ENCODE measurements at regions not wholly inside any gene's neighbourhood (a gene's known extent, or its start where the extent isn't known, plus 50 kb on each side); places are given as distances from the start of the nearest gene placed in this dataset.

GRCh38 chr1:96002969-96003964, 718.3 kb upstream of the PTBP2 start:
- WGBS, 10 experiments, result 43 to 82% (median 67%) methylated on average over 3 to 9 of the region's 9 CpGs
- Histone ChIP-seq H3K4me3 (no peak overlapping the region), H3K4me1 (replicated peaks in 1 of 2) (no peaks in the 10 kb centered on the region), H3K27ac (no peak overlapping the region)
- in situ Hi-C loops (cut with MboI; ENCODE audit: low pct_unique_long_range_greater_than_20kb in 2 of 9, low sequenced_read_pairs in 9 of 9, unreplicated experiment in 9 of 9), result no loop called here
- ATAC-seq (replicated peaks in 6 of 8), result no peak

GRCh38 chr1:96009831-96010434, 711.7 kb upstream of the PTBP2 start:
- in situ Hi-C loops (cut with MboI; ENCODE audit: low pct_unique_long_range_greater_than_20kb in 2 of 9, low sequenced_read_pairs in 9 of 9, unreplicated experiment in 9 of 9), result no loop called here
- peak in 5 of 8 experiments; percentile 38 to 68 (median 52) for ATAC-seq (replicated peaks in 6 of 8)
- no peaks in the 10 kb centered on the region for H3K4me1 ChIP-seq (replicated peaks in 1 of 2)
- 12 to 90% (median 66%) methylated on average over 3 of the region's 3 CpGs; no CpG with 5 or more reads in 1 of the 10 experiments for WGBS, 10 experiments
- H3K4me3 ChIP-seq, result no peak overlapping the region
- H3K27ac ChIP-seq, result no peak overlapping the region

GRCh38 chr1:96011606-96012005, 710.0 kb upstream of the PTBP2 start:
- H3K4me3 ChIP-seq, result no peak overlapping the region
- no peak overlapping the region for H3K27ac ChIP-seq
- WGBS, 10 experiments, result 28 to 100% (median 79%) methylated on average over 1 to 4 of the region's 4 CpGs
- H3K4me1 ChIP-seq (replicated peaks in 1 of 2), result no peaks in the 10 kb centered on the region
- in situ Hi-C loops (cut with MboI; ENCODE audit: low pct_unique_long_range_greater_than_20kb in 2 of 9, low sequenced_read_pairs in 9 of 9, unreplicated experiment in 9 of 9), result no loop called here
- ATAC-seq (replicated peaks in 6 of 8), result no peak

- H3K27ac ChIP-seq, result no peak overlapping the region
- peaks cover 0 to 7% of the 10 kb centered on the region in 2 donors for H3K4me1 ChIP-seq (replicated peaks in 1 of 2)
- in situ Hi-C loops (cut with MboI; ENCODE audit: low pct_unique_long_range_greater_than_20kb in 2 of 9, low sequenced_read_pairs in 9 of 9, unreplicated experiment in 9 of 9), result no loop called here
- ATAC-seq (replicated peaks in 6 of 8), result peak in 1 of 8 experiments; percentile 74
- no peak overlapping the region for H3K4me3 ChIP-seq
- 14 to 100% (median 84%) methylated on average over 2 to 3 of the region's 3 CpGs for WGBS, 10 experiments
Observed at GRCh38 chr1:96016219-96016618, 705.4 kb upstream of the PTBP2 start.

GRCh38 chr1:96020378-96020777, 701.2 kb upstream of the PTBP2 start:
- H3K27ac ChIP-seq, result no peak overlapping the region
- in situ Hi-C loops (cut with MboI; ENCODE audit: low pct_unique_long_range_greater_than_20kb in 2 of 9, low sequenced_read_pairs in 9 of 9, unreplicated experiment in 9 of 9), result no loop called here
- H3K4me1 ChIP-seq (replicated peaks in 1 of 2), result peaks cover 0 to 10% of the 10 kb centered on the region in 2 donors
- peak in 5 of 8 experiments; percentile 52 to 85 (median 75) for ATAC-seq (replicated peaks in 6 of 8)
- H3K4me3 ChIP-seq, result no peak overlapping the region

- Histone ChIP-seq H3K4me1 (replicated peaks in 1 of 2) (peaks cover 0 to 10% of the 10 kb centered on the region in 2 donors), H3K27ac (no peak overlapping the region), H3K4me3 (no peak overlapping the region)
- in situ Hi-C loops (cut with MboI; ENCODE audit: low pct_unique_long_range_greater_than_20kb in 2 of 9, low sequenced_read_pairs in 9 of 9, unreplicated experiment in 9 of 9), result no loop called here
- ATAC-seq (replicated peaks in 6 of 8), result peak in 5 of 8 experiments; percentile 42 to 67 (median 56)
- 20 to 92% (median 67%) methylated on average over 1 of the region's 1 CpG; no CpG with 5 or more reads in 2 of the 10 experiments for WGBS, 10 experiments
Observed at GRCh38 chr1:96025062-96025461, 696.5 kb upstream of the PTBP2 start.

- no peak for ATAC-seq (replicated peaks in 6 of 8)
- 63 to 100% (median 87%) methylated on average over 1 to 7 of the region's 7 CpGs; no CpG with 5 or more reads in 3 of the 10 experiments for WGBS, 10 experiments
- Histone ChIP-seq H3K4me3 (no peak overlapping the region), H3K4me1 (replicated peaks in 1 of 2) (peaks cover 0 to 3% of the 10 kb centered on the region in 2 donors), H3K27ac (no peak overlapping the region)
- in situ Hi-C loops (cut with MboI; ENCODE audit: low pct_unique_long_range_greater_than_20kb in 2 of 9, low sequenced_read_pairs in 9 of 9, unreplicated experiment in 9 of 9), result no loop called here
Observed at GRCh38 chr1:96028071-96028470, 693.5 kb upstream of the PTBP2 start.

- Histone ChIP-seq H3K4me1 (replicated peaks in 1 of 2) (no peaks in the 10 kb centered on the region), H3K27ac (no peak overlapping the region), H3K4me3 (no peak overlapping the region)
- 0 to 100% (median 89%) methylated on average over 1 of the region's 1 CpG; no CpG with 5 or more reads in 1 of the 10 experiments for WGBS, 10 experiments
- in situ Hi-C loops (cut with MboI; ENCODE audit: low pct_unique_long_range_greater_than_20kb in 2 of 9, low sequenced_read_pairs in 9 of 9, unreplicated experiment in 9 of 9), result no loop called here
- ATAC-seq (replicated peaks in 6 of 8), result no peak
Observed at GRCh38 chr1:96030312-96030711, 691.3 kb upstream of the PTBP2 start.

- no peak overlapping the region for H3K4me3 ChIP-seq
- in situ Hi-C loops (cut with MboI; ENCODE audit: low pct_unique_long_range_greater_than_20kb in 2 of 9, low sequenced_read_pairs in 9 of 9, unreplicated experiment in 9 of 9), result no loop called here
- no peak overlapping the region for H3K27ac ChIP-seq
- ATAC-seq (replicated peaks in 6 of 8), result no peak
- WGBS, 10 experiments, result 0 to 83% (median 65%) methylated on average over 2 of the region's 2 CpGs; no CpG with 5 or more reads in 1 of the 10 experiments
- H3K4me1 ChIP-seq (replicated peaks in 1 of 2), result no peaks in the 10 kb centered on the region
Observed at GRCh38 chr1:96034006-96034405, 687.6 kb upstream of the PTBP2 start.

GRCh38 chr1:96036763-96037162, 684.8 kb upstream of the PTBP2 start:
- ATAC-seq (replicated peaks in 6 of 8), result peak in 4 of 8 experiments; percentile 26 to 91 (median 68)
- 0 to 89% (median 53%) methylated on average over 2 to 3 of the region's 3 CpGs; no CpG with 5 or more reads in 2 of the 10 experiments for WGBS, 10 experiments
- in situ Hi-C loops (cut with MboI; ENCODE audit: low pct_unique_long_range_greater_than_20kb in 2 of 9, low sequenced_read_pairs in 9 of 9, unreplicated experiment in 9 of 9), result no loop called here
- H3K4me1 ChIP-seq (replicated peaks in 1 of 2), result no peaks in the 10 kb centered on the region
- H3K27ac ChIP-seq, result no peak overlapping the region
- H3K4me3 ChIP-seq, result no peak overlapping the region

- H3K27ac ChIP-seq, result no peak overlapping the region
- no peak for ATAC-seq (replicated peaks in 6 of 8)
- WGBS, 10 experiments, result 36 to 100% (median 100%) methylated on average over 1 of the region's 1 CpG; no CpG with 5 or more reads in 4 of the 10 experiments
- H3K4me3 ChIP-seq, result no peak overlapping the region
- in situ Hi-C loops (cut with MboI; ENCODE audit: low pct_unique_long_range_greater_than_20kb in 2 of 9, low sequenced_read_pairs in 9 of 9, unreplicated experiment in 9 of 9), result no loop called here
- H3K4me1 ChIP-seq (replicated peaks in 1 of 2), result no peaks in the 10 kb centered on the region
Observed at GRCh38 chr1:96038636-96039035, 682.9 kb upstream of the PTBP2 start.

GRCh38 chr1:96039910-96040309, 681.7 kb upstream of the PTBP2 start:
- H3K4me1 ChIP-seq (replicated peaks in 1 of 2), result no peaks in the 10 kb centered on the region
- in situ Hi-C loops (cut with MboI; ENCODE audit: low pct_unique_long_range_greater_than_20kb in 2 of 9, low sequenced_read_pairs in 9 of 9, unreplicated experiment in 9 of 9), result no loop called here
- H3K4me3 ChIP-seq, result no peak overlapping the region
- H3K27ac ChIP-seq, result no peak overlapping the region
- ATAC-seq (replicated peaks in 6 of 8), result no peak

GRCh38 chr1:96041470-96041869, 680.1 kb upstream of the PTBP2 start:
- Histone ChIP-seq H3K4me1 (replicated peaks in 1 of 2) (no peaks in the 10 kb centered on the region), H3K4me3 (no peak overlapping the region), H3K27ac (no peak overlapping the region)
- in situ Hi-C loops (cut with MboI; ENCODE audit: low pct_unique_long_range_greater_than_20kb in 2 of 9, low sequenced_read_pairs in 9 of 9, unreplicated experiment in 9 of 9), result no loop called here
- ATAC-seq (replicated peaks in 6 of 8), result no peak
- WGBS, 10 experiments, result 7 to 100% (median 85%) methylated on average over 1 to 4 of the region's 4 CpGs

All from motor neuron (in vitro differentiated cells).